ENCODE measurements at regions not wholly inside any gene's neighbourhood (a gene's known extent, or its start where the extent isn't known, plus 50 kb on each side); places are given as distances from the start of the nearest gene placed in this dataset.
"Not testable (repeated sequence)": the region's sequence is repeated elsewhere in the genome, so short reads cannot be mapped to it uniquely, and the experiment has no call there.

DNA sequence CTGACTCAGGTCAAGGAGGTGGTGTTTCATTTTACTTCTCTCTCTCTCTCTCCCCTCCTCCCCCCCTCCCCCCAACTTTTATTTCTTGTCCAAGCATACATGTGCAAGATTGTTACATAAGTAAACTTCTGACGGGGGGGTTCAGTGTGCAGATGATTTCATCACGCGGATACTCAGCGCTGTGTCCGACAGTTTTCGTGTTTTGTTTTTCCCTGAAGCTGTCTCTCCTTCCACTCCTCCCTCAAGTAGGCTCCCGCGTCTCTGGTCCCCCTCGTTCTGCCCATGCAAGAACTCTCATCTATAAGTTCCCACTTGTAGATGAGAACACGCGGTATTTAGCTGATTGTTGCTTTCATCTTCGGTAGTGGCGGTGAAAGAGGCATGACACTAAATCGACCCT, 111.0 kb upstream of the ANKRD30BL start:
- DNase-seq (ENCODE audit: low read depth, low spot score), result no peak

DNA sequence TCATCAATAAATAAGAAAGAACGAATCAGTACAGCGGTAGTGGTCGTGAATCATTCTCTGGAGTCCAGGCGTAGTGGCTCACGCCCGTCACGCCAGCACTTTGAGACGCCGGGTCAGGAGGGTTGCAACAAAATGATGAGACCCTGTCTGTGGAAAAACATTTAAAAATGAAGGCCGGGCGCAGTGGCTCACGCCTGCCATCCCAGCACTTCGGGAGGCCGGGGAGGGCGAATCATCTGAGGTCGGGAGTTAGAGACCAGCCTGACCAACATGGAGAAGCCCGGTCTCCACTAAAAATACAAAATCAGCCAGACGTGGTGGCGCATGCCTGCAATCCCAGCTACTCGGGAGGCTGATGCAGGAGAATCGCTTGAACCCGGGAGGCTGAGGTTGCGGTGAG, 111.8 kb upstream of the ANKRD30BL start:
- not testable (repeated sequence) for DNase-seq (ENCODE audit: low read depth, low spot score)

DNA sequence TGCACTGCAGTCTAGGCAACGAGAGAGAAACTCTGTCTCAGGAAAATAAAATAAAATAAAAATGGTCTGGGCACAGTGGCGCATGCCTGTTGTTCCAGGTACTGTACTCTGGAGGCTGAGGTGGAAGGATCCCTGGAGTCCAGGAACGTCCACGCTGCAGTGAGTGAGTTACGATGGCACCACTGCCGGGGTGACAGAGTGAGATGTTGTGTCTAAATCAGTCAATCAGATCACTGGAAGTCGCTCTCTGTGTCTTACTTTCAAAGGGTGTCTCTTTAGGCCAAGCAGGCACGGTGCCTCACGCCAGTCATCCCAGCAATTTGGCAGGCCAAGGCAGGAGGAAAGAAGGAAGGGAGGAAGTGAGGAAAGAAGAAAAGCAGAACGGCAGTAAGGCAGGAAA, 112.2 kb upstream of the ANKRD30BL start:
- no peak for DNase-seq (ENCODE audit: low read depth, low spot score)

DNA sequence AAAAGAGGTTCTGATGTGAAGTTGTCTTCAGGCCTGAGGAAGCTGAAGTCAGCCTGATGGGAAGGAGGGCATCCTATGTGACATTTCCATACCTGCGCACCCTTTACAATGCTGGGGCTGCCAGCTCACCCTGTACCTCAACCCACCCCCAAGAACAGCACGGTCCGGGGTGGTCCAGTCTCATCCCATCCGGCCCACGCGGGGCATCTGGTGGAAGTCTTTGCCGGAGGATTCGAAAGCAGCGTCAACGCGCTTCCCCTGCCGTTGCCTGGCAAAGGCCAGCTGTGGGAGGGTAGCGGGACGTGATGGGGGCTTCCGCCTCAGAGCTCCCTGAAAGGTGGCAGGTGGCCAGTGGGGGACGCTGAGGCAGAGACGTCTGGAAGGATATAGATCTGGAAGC, 113.6 kb upstream of the ANKRD30BL start:
- no peak for DNase-seq (ENCODE audit: low read depth, low spot score)

DNA sequence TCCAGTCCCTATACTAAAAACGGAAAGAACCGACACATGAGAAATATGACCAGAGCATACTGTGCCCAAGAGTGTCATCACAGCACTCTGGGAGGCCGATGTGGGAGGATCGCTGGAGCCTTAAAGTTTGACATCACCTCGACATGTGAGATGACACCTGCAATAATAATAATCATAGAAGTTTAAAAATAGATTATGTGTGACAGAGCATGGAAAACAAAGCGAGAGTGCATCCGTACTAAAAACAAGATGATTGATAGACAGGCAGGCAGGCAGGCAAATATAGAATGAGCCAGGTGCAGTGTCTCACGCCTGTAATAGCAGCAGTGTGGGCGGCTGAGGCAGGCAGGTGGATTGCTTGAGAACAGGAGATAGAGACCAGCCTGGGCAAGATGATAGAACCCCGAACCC, 114.8 kb upstream of the ANKRD30BL start:
- no peak for DNase-seq (ENCODE audit: low read depth, low spot score)

DNA sequence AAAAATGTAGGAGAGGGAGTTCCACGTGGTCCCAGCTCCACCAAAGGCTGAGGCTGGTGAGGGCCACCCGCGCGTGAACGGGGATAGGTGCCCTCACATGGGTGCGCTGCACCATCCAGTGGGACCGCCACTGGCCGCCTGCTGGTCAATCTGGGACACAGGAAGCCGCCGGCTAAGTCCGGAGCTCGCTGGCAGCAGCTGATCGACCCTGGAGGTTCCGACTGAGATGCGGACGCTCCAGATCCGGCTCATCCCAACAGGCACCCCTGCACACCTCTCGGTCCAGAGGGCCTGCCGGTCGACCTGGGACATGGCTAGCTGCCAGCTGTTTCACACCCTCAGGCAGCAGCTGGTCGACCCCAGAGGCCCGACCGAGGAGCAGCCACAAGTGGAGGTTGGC, 116.5 kb upstream of the ANKRD30BL start:
- DNase-seq (ENCODE audit: low read depth, low spot score), result no peak

DNA sequence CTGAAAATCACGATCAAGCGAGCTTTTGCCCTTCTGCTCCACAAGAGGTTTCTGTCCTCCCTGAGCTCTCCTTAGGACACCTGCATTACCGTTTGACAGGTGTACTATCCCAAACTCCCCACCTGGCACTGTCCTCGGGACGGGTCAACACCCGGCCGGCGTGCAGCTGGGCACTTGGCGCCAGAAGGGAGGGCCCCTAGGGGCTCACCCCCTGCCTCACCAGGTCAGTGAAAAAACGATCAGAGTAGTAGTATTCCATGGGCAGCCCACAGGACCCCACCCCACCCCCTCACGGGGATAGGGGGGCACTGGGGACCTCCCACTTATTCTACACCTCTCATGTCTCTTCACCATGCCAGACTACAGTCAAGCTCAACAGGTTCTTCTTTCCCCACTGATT, 117.6 kb upstream of the ANKRD30BL start:
- DNase-seq (ENCODE audit: low read depth, low spot score), result no peak

DNA sequence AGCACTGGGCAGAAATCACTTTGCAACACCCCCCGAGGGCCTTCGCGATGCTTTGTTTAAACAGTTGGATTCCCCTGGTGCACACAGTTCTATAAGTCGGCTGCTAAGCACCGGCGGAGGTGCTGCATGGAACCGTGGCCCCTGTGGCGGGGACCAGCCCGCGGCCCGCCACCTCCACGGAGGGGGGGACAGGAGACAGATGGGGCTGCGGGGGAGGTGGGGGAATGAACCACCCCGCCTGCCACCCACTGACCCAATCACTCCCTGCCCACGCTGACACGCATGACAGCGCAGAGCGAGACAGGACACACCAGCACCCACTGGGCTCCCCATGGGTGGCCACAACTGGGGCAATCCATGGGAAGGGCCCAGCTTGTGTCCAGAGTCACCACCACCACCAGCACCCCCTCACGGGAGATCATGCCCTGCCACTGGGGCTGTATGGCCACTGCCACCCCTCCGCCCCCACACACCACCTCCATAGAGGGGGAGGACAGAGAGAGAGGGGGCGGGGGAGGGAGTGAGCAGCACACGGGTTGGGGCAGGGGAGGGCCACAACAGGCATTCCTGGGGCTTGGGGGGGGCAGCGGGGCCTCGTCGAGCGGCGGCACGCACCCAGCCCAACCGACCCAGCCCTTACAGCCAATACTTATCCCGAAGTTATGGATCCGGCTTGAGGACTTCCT, 118.3 kb upstream of the ANKRD30BL start:
- DNase-seq (ENCODE audit: low read depth, low spot score), result no peak

DNA sequence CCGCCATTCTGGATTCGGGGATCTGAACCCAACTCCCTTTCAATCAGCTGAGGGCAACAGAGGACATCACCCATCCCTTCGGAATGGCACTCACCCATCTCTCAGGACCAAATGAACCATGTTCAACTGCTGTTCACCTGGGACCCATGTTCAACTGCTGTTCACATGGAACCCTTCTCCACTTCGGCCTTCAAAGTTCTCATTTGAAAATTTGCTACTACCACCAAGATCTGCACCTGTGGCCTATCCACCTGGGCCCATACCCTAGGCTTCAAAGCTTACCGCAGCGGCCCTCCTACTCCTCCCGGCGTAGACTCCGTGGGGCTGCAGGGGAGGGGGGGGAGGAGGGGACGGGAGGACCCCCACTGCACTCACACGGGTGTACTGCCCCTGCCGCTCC, 119.2 kb upstream of the ANKRD30BL start:
- no peak for DNase-seq (ENCODE audit: low read depth, low spot score)

DNA sequence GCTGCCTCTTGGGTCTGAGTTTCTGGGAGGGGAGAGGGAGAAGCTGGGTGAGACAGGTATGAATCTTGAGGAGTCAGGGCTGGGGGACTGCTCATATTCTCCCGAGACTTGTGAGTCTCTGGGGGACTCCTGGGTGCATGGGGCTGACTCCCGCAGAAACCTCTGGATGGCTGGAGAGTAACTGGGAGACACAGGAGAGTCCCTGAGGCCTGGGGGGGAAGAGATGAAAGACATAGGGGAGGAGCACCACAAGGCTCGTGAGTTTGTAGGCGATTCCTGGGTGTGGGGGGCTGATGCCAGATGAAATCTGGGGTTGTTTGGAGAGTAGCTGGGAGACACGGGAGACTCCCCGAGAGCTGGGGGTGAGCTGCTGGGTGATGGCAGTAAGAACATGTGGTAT, 120.4 kb upstream of the ANKRD30BL start:
- not testable (repeated sequence) for DNase-seq (ENCODE audit: low read depth, low spot score)

DNA sequence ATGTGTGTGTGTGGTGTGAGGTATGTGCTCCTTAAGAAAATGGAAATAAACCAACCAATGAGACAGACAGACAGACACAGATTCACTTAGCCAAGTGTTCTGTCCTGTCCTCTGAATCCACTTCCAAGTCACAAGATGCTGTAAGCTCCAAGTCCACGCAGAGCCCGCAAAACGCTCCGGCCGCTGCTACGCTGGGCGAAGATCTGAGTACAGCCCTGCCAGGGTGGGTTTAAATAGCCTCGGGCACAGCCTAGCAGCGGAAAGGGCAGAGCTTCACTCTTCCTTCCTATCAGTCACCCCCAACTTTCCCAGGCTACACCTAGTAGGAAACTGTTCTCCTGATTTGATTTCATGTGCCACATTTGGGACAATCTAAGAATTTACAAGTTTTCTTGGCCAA, 121.2 kb upstream of the ANKRD30BL start:
- no peak for DNase-seq (ENCODE audit: low read depth, low spot score)

DNA sequence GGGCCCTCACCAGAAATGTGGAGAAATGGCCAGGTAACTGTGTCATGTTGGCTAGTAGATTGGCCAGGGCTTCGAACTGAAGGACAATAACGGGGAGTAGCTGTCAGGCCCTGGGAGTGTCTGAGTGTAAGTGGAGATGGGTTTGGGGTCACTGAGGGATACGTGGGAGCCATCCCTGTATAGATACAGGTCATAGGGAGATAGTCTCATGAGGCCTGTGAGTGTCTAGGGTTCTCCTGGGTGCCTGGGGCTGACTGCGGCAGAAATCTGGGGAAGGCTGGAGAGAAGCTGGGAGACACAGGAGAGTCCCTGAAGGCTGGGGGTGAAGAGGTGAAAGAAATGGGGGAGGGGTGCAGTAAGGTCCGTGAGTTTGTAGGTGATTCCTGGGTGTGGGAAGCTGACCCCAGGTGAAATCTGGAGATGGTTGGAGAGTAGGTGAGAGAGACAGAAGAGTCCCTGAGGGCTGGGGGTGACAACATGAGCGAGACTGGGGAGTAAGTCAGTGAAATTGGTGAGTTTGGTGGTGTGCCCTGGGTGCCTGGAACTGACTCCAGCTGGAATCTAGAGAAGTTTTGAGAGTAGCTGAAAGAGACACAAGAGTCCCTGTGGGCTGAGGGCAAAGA, 124.6 kb upstream of the ANKRD30BL start:
- not testable (repeated sequence) for DNase-seq (ENCODE audit: low read depth, low spot score)

DNA sequence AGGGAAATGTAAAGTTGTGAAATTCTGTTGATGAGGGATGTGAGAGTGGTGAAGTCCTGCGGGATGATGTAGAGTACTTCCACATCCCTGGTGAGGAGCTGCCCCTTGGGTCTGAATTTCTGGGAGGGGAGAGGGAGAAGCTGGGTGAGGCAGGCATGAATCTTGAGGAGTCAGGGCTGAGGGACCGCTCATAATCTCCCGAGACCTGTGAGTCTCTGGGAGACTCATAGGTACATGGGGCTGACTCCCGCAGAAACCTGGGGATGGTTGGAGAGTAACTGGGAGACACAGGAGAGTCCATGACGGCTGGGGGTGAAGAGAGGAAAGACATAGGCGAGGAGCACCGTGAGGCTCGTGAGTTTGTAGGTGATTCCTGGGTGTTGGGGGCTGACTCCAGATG, 126.2 kb upstream of the ANKRD30BL start:
- DNase-seq (ENCODE audit: low read depth, low spot score), result not testable (repeated sequence)

DNA sequence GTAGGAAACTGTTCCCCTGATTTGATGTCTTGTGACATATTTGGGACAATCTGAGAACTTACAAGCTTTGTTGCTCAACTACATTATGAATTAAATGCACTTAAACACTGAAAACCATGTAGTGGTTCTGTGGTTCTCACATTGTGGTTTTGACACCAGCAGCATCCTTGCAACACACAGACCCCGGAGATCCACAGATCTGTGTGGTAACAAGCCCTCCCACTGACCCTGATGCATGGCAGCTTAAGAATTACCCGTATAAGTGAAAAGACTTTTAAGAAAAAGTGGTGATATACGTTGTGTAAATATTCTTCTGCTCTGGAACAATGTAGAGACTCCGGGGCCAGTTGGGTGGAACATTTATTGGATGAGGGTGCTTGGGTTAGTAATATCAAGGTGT, 127.4 kb upstream of the ANKRD30BL start:
- DNase-seq (ENCODE audit: low read depth, low spot score), result not testable (repeated sequence)

DNA sequence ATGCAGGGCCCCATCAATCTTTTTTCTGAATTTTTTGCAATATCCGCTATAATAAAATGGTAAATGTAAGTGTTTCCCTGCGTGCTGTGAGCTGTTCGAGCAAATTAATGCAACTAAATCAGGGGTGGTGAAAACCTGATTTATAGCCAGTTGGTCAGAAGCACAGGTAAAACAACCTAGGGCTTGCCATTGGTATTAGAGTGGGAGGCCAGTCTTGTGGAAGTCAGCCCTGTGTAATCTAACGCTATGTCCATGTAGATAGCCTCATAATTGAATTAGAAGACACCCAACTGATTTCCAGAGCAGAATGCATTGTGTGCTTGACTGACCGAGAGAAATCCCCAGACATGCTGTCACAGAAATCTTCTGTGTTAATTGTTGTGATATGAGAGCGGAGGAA, 126.8 kb upstream of the GPR39 start:
- not testable (repeated sequence) for DNase-seq (ENCODE audit: low read depth, low spot score)

DNA sequence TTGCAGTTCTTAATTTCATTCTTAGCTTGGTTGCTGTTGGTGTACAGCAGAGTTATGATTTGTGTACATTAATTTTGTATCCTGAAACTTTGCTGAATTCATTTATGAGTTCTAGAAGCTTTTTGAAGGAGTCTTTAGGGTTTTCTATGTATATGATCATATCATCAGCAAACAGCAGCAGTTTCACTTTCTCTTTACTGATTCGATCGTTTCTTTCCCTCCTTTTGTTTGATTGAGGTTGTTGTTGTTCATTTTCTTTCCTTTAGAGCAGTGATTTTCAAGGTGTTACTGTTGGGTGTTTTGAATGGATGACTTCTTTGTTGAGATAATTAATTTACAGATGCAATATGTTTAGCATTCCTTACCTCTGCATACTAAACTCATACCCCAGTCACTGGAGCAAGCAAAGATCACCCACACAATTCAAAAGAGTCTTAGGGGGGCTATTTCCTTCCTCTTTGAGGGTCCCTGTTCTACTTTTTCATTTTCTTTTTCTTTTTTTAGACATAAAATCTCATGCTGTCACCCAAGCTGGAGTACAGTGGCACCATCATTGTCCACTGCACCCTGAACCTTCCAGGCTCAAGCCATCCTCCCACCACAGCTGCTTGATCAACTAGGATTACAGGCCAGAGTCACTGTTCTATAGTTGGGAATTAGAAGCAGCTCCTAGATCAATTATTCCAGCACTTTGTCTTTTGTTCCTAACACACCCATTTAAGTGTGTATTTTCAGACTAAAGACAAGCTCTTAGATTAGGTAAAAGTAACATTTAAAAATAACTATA, 115.8 kb upstream of the GPR39 start:
- not testable (repeated sequence) for DNase-seq (ENCODE audit: low read depth, low spot score)

DNA sequence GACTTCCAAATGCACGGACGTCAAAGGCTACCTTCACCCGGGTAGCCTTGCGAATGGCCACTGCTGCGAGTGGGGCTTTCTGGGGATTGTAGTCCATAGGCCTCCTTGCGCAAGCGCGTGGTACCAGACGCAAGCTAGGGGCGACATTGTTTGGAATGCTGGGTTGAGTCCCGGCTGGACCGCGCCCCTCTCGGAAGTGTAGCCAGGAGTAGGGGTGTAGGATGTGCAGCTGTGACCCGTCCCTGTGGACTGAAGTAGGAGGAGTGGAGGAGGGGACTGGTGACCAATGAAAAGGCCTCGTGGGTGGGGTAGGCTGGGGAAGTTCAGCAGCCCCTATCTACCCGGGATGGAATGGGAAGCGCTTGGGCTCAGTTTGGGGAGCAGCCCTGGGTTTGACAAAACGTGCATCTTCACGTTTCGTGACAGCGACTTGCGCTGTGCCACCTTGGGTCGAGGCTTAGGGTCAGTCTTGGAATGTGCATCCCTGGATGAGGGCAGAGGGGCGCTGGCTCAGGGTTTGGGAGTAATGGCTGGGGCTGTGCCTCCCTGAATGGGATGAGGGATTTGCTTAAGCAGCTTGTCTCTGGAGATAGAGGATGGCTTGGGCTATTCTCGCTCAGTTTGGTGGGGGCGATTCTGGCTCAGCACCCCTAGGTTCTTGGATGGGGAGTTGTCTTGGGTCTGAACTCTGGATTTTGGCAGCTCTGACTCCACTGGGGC, 111.8 kb upstream of the GPR39 start:
- peak; percentile 91 for DNase-seq (ENCODE audit: low read depth, low spot score)

DNA sequence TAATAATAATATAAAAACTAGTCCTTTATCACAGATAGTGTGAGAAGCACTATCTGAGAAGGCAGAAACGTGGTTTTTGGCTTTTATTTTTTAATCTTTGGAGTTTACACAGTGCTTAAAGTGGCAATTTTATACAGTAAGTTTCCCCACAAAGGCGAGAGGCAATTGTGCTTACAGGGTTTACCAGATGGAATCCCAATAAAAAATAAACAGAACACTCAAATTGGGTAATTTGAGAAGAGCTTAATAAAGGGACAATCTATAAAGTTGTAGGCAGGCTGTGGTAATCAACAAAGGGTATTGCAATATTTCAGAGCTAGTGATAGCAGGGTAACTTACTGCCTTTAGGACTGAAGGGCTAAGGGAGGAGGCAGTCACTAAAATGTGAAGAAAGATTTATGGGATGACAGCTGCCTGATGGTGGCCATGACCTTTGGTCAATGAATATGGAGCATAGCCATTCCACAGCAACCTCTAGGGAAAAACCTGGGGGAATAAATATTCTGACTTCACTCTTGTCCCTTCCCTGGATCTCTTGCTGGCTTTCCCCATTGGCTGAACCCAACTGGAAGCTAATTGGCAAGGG, 108.9 kb upstream of the GPR39 start:
- not testable (repeated sequence) for DNase-seq (ENCODE audit: low read depth, low spot score)

DNA sequence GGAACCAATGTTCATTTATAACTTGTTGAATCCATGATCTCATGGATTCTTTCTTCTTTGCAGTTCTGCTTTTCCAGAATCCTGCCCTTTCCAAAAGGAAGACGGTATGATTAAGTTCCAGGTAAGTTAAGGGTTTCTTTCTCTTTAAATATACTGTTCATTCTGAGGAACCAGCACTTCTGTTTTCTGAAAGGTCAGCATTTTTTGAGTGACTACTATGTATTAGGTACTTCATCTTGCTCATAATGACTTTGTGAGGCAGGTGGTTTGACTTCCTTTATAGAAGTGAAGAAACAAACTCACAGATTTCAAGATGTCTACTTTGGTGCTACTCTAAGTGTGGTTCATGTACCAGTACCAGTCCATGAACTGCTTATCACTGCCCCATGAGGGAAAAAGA, 107.4 kb upstream of the GPR39 start:
- DNase-seq (ENCODE audit: low read depth, low spot score), result not testable (repeated sequence)

DNA sequence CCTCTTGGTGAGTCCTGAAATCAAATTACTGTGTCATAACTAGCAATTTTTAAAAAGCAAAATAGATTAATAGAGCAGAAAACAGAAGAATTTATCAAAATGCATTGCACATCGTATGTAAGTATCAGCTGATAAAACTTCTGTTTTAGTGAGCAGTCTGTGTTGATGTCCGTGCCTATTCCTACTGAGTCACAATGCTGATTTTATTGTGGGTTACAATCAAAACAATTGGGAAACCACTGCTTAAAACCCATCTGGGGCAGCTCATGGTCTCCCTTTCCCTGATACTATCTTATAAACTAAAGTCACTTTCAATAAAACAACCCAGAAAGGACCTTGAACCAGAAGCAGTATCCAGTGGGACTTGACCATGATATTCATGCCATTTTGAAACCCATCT, 101.1 kb upstream of the GPR39 start:
- peak; percentile 7 for DNase-seq (ENCODE audit: low read depth, low spot score)

DNA sequence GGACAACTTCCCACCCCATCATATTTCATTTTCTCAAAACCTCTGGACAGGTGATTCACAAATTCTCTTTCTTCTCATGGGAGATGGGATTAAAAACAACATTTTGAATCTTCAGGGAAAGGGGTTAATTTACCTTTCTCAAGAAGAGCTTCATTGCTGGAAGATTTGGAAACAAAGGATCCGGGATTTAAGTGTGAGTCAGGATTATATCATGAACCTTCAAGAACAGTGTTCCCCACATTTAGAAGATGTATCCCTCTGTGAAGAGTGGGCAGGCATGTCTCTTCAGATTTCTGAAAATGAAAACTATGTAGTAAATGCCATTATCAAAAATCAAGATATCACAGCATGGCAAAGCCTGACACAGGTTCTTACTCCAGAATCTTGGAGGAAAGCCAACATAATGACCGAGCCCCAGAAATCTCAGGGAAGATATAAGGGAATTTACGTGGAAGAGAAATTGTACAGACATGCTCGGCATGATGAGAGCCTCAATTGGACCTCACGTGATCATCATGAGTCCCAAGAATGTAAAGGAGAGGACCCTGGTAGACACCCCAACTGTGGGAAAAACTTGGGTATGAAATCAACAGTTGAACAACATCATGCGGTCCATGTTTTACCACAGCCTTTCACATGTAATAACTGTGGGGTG, 99.5 kb upstream of the GPR39 start:
- DNase-seq (ENCODE audit: low read depth, low spot score), result not testable (repeated sequence)
